Testis (tissue), 2 donors: ENCODE measurements at regions not wholly inside any gene's neighbourhood (a gene's known extent, or its start where the extent isn't known, plus 50 kb on each side); places are given as distances from the start of the nearest gene placed in this dataset.

Experiments
- POLR2A ChIP-seq: fragments of 450-650 bp; IDR thresholded peaks from one replicate; pipeline ENCODE4 v1.6.1; 2017; ENCODE audit warnings: antibody characterized with exemption, mild to moderate bottlenecking, moderate library complexity
- TF ChIP-seq, protein P1 (sequence below), 3 experiments: fragments of 450-650 bp in 2 of 3; fragments of 200-600 bp in 1 of 3; sonication (generic) in 1 of 3; IDR thresholded peaks; one replicate each; pipeline ENCODE4 v1.5.1; 2016 to 2019; ENCODE audit warnings: antibody characterized with exemption in 3 of 3, mild to moderate bottlenecking in 2 of 3, moderate library complexity in 1 of 3

DNA sequence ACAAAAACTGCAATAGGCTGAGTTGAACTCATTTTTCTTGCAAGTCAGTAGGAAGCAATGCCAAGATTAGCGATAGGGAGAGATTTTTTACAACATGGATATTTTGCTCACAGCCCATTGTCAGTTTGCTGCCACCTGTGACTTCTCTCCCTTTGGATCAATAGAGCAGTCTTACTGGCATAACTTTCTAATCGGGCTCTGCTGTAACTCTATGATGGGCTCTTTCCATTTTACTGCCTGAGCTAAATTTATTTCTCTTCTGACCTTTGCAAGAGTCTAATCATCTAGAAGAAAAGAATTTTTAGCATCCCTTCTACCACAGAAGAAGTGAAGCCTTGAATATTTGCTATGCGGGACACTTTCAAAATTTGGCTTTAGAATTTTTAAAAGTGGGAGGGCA lies 53.6 kb upstream of the SGCD start:
- TF ChIP-seq POLR2A: no peak
- TF ChIP-seq, protein P1, sequence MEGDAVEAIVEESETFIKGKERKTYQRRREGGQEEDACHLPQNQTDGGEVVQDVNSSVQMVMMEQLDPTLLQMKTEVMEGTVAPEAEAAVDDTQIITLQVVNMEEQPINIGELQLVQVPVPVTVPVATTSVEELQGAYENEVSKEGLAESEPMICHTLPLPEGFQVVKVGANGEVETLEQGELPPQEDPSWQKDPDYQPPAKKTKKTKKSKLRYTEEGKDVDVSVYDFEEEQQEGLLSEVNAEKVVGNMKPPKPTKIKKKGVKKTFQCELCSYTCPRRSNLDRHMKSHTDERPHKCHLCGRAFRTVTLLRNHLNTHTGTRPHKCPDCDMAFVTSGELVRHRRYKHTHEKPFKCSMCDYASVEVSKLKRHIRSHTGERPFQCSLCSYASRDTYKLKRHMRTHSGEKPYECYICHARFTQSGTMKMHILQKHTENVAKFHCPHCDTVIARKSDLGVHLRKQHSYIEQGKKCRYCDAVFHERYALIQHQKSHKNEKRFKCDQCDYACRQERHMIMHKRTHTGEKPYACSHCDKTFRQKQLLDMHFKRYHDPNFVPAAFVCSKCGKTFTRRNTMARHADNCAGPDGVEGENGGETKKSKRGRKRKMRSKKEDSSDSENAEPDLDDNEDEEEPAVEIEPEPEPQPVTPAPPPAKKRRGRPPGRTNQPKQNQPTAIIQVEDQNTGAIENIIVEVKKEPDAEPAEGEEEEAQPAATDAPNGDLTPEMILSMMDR (IDR thresholded peaks at IDR 0.05): no peak
